ENCODE measurements at regions not wholly inside any gene's neighbourhood (a gene's known extent, or its start where the extent isn't known, plus 50 kb on each side); places are given as distances from the start of the nearest gene placed in this dataset.

DNA sequence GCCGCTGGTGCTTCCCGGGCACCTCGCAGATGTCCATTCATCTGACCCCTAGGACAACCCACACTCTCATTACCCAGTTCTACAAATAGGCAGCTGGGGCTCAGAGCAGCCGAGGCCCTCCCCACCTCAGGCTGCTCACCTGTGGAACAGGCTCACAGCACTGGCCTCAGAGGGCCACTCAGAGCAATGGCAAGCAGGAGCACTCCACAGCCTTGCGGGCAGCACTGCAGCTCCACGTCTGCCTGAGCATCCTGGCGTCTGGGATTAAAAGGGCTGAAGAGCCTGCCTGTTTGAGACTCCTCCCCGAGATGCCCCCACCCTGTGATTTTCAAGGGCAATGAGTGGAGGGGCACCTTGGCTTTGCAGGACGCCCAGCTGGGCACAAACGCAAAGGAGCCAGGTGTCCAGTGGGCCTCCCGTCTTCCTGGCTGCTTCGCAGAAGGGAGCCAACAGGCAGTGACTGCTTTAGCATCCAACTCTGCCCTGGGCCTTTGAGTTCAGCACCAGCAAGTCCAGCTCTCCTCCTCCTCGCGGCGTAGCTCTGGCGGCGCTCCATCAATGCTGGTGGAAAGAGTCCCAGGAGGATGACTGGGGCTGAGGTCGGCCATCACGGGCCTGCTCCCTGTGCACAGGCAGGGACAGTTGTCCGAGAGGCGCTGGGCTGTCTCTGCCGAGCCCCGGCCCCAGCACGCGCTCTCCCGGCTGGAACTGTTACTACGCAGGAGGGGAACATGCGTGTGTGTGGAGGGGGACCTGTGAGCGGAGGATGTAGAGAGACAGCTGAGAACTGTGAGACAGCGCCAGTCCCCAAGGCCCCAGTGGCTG is 297.2 kb downstream of the NDUFA10 start:
- Histone ChIP-seq H3K27me3 (ENCODE audit: control insufficient read depth, insufficient read depth, low read length, poor library complexity, severe bottlenecking) (no peaks in the 10 kb centered on the region), H3K27ac (ENCODE audit: insufficient read depth, low read depth, low read length, poor library complexity, severe bottlenecking) (no peak overlapping the region), H3K9me3 (ENCODE audit: control insufficient read depth, low read length) (no peaks in the 10 kb centered on the region), H3K36me3 (ENCODE audit: control insufficient read depth, insufficient read depth, low read length) (no peaks in the 10 kb centered on the region), H3K4me3 (ENCODE audit: insufficient read depth, low read depth, low read length) (no peak overlapping the region), H3K4me1 (ENCODE audit: control insufficient read depth, insufficient read depth, low read length) (no peaks in the 10 kb centered on the region)
- 92 to 93% methylated on average over 30 of the region's 30 CpGs for WGBS, 2 experiments

GRCh38 chr2:239727182-239727775 is 297.9 kb downstream of the NDUFA10 start:
- H3K36me3 ChIP-seq (ENCODE audit: control insufficient read depth, insufficient read depth, low read length): no peaks in the 10 kb centered on the region
- H3K9me3 ChIP-seq (ENCODE audit: control insufficient read depth, low read length): no peaks in the 10 kb centered on the region
- H3K4me1 ChIP-seq (ENCODE audit: control insufficient read depth, insufficient read depth, low read length): no peaks in the 10 kb centered on the region
- no peak overlapping the region for H3K4me3 ChIP-seq (ENCODE audit: insufficient read depth, low read depth, low read length)
- H3K27me3 ChIP-seq (ENCODE audit: control insufficient read depth, insufficient read depth, low read length, poor library complexity, severe bottlenecking): no peaks in the 10 kb centered on the region
- no peak overlapping the region for H3K27ac ChIP-seq (ENCODE audit: insufficient read depth, low read depth, low read length, poor library complexity, severe bottlenecking)
- WGBS, 2 experiments: 90 to 92% methylated on average over 16 of the region's 16 CpGs

- no peaks in the 10 kb centered on the region for H3K27me3 ChIP-seq (ENCODE audit: control insufficient read depth, insufficient read depth, low read length, poor library complexity, severe bottlenecking)
- no peak overlapping the region for H3K4me3 ChIP-seq (ENCODE audit: insufficient read depth, low read depth, low read length)
- no peaks in the 10 kb centered on the region for H3K4me1 ChIP-seq (ENCODE audit: control insufficient read depth, insufficient read depth, low read length)
- H3K9me3 ChIP-seq (ENCODE audit: control insufficient read depth, low read length): no peaks in the 10 kb centered on the region
- no peaks in the 10 kb centered on the region for H3K36me3 ChIP-seq (ENCODE audit: control insufficient read depth, insufficient read depth, low read length)
- 92% methylated on average over 13 of the region's 13 CpGs for WGBS, 2 experiments
- H3K27ac ChIP-seq (ENCODE audit: insufficient read depth, low read depth, low read length, poor library complexity, severe bottlenecking): no peak overlapping the region
Measured at GRCh38 chr2:239726631-239727181, 298.4 kb downstream of the NDUFA10 start.

GRCh38 chr2:239726091-239726591 is 299.0 kb downstream of the NDUFA10 start:
- Histone ChIP-seq H3K27me3 (ENCODE audit: control insufficient read depth, insufficient read depth, low read length, poor library complexity, severe bottlenecking) (no peaks in the 10 kb centered on the region), H3K9me3 (ENCODE audit: control insufficient read depth, low read length) (no peaks in the 10 kb centered on the region), H3K36me3 (ENCODE audit: control insufficient read depth, insufficient read depth, low read length) (no peaks in the 10 kb centered on the region), H3K4me3 (ENCODE audit: insufficient read depth, low read depth, low read length) (no peak overlapping the region), H3K4me1 (ENCODE audit: control insufficient read depth, insufficient read depth, low read length) (no peaks in the 10 kb centered on the region), H3K27ac (ENCODE audit: insufficient read depth, low read depth, low read length, poor library complexity, severe bottlenecking) (no peak overlapping the region)
- 88 to 89% methylated on average over 18 of the region's 18 CpGs for WGBS, 2 experiments

DNA sequence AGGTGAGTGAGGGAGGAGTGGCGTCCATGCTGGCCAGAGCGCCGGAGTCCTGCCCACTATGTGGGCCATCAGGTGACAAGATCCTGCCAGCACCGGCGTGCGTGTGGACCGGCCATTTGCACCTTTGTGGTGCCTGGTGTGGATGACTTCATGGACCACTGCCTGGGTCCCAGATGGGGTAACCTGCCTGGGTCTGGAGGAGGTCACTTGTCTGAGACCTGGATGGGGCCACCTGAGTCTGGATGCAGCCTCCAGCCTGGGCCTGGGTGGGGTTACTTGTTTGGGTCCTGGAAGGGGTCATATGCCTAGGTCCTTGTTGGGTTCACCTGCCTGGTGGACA is 299.6 kb downstream of the NDUFA10 start:
- H3K27ac ChIP-seq (ENCODE audit: insufficient read depth, low read depth, low read length, poor library complexity, severe bottlenecking): no peak overlapping the region
- H3K9me3 ChIP-seq (ENCODE audit: control insufficient read depth, low read length): no peaks in the 10 kb centered on the region
- no peak overlapping the region for H3K4me3 ChIP-seq (ENCODE audit: insufficient read depth, low read depth, low read length)
- no peaks in the 10 kb centered on the region for H3K4me1 ChIP-seq (ENCODE audit: control insufficient read depth, insufficient read depth, low read length)
- H3K36me3 ChIP-seq (ENCODE audit: control insufficient read depth, insufficient read depth, low read length): no peaks in the 10 kb centered on the region
- no peaks in the 10 kb centered on the region for H3K27me3 ChIP-seq (ENCODE audit: control insufficient read depth, insufficient read depth, low read length, poor library complexity, severe bottlenecking)
- 91 to 97% methylated on average over 7 of the region's 7 CpGs for WGBS, 2 experiments

- Histone ChIP-seq H3K36me3 (ENCODE audit: control insufficient read depth, insufficient read depth, low read length) (no peaks in the 10 kb centered on the region), H3K27me3 (ENCODE audit: control insufficient read depth, insufficient read depth, low read length, poor library complexity, severe bottlenecking) (no peaks in the 10 kb centered on the region), H3K4me1 (ENCODE audit: control insufficient read depth, insufficient read depth, low read length) (no peaks in the 10 kb centered on the region), H3K9me3 (ENCODE audit: control insufficient read depth, low read length) (no peaks in the 10 kb centered on the region), H3K4me3 (ENCODE audit: insufficient read depth, low read depth, low read length) (no peak overlapping the region), H3K27ac (ENCODE audit: insufficient read depth, low read depth, low read length, poor library complexity, severe bottlenecking) (no peak overlapping the region)
- 88 to 89% methylated on average over 14 of the region's 14 CpGs for WGBS, 2 experiments
Measured at GRCh38 chr2:239724851-239725550, 300.1 kb downstream of the NDUFA10 start.

DNA sequence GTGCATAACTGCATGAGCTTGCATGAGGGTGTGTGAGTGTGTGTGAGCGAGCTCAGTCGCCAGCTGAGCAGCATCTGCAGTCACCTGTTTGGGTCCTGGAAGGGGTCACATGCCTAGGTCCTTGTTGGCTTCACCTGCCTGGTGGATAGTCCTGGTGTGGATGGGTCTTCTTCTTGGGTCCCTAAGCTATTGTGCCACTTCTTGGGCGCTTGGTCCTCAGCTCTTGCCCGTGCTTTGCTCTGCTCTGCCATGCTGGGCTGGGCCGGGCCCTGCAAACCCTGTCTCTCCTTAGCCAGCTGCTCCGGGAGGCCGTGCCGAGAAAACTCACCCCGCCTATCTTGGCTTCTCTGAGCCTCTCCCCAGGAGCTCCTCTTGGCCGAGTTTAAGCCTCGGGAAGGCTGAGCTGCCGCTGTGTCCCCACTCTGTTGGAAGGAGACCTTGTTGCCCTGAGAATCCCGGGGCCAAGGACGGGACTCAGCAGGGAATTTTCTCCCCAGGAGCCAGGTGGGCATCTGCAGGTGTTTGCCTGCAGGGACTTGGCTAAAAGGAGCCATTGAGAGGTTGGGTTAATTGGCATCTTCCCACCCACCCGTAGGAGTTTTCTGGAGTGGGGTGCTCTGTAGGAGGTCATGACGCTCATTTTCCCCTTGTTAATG is 300.8 kb downstream of the NDUFA10 start:
- WGBS, 2 experiments: 86 to 88% methylated on average over 16 of the region's 16 CpGs
- Histone ChIP-seq H3K27ac (ENCODE audit: insufficient read depth, low read depth, low read length, poor library complexity, severe bottlenecking) (no peak overlapping the region), H3K27me3 (ENCODE audit: control insufficient read depth, insufficient read depth, low read length, poor library complexity, severe bottlenecking) (no peaks in the 10 kb centered on the region), H3K4me3 (ENCODE audit: insufficient read depth, low read depth, low read length) (no peak overlapping the region), H3K9me3 (ENCODE audit: control insufficient read depth, low read length) (no peaks in the 10 kb centered on the region), H3K36me3 (ENCODE audit: control insufficient read depth, insufficient read depth, low read length) (no peaks in the 10 kb centered on the region), H3K4me1 (ENCODE audit: control insufficient read depth, insufficient read depth, low read length) (no peaks in the 10 kb centered on the region)

- Histone ChIP-seq H3K9me3 (ENCODE audit: control insufficient read depth, low read length) (no peaks in the 10 kb centered on the region), H3K4me3 (ENCODE audit: insufficient read depth, low read depth, low read length) (no peak overlapping the region), H3K36me3 (ENCODE audit: control insufficient read depth, insufficient read depth, low read length) (no peaks in the 10 kb centered on the region), H3K4me1 (ENCODE audit: control insufficient read depth, insufficient read depth, low read length) (no peaks in the 10 kb centered on the region), H3K27me3 (ENCODE audit: control insufficient read depth, insufficient read depth, low read length, poor library complexity, severe bottlenecking) (no peaks in the 10 kb centered on the region), H3K27ac (ENCODE audit: insufficient read depth, low read depth, low read length, poor library complexity, severe bottlenecking) (no peak overlapping the region)
- 92 to 94% methylated on average over 9 of the region's 9 CpGs for WGBS, 2 experiments
Measured at GRCh38 chr2:239723486-239724193, 301.5 kb downstream of the NDUFA10 start.

DNA sequence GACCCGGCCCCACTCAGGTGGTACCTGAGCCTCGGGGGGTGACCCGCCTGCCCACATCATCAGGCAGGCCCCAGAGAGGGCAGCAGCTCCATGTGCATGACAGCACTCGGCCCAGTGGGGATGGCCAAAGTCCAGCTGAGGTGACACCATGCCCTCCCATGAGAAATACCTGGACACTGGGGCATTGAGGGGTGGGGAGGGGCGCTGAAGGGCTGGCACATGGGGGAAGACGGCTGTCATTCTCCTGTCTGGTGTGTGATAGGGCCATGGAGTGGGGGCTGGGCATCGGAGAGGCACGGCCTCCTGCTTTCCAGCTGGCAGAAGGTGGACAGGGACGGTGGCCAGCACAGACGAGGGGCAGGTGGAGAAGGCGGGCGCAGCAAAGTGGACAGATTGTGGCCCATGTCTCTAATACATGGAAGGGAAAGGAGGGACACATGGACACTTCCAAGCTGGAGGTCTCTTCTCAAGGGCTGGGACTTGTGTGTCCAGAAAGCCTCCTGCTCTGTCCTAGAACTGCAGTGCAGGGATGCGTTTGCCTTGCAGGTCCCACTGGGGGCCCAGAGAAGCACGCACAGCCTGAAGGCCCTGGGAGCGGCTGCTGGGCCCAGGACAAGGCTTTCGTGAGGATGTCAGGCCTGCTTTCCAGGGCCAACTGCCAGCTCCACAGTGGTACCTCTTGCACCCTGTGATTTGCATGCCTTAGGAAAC is 302.2 kb downstream of the NDUFA10 start:
- Histone ChIP-seq H3K27ac (ENCODE audit: insufficient read depth, low read depth, low read length, poor library complexity, severe bottlenecking) (no peak overlapping the region), H3K4me3 (ENCODE audit: insufficient read depth, low read depth, low read length) (no peak overlapping the region), H3K36me3 (ENCODE audit: control insufficient read depth, insufficient read depth, low read length) (no peaks in the 10 kb centered on the region), H3K4me1 (ENCODE audit: control insufficient read depth, insufficient read depth, low read length) (no peaks in the 10 kb centered on the region), H3K9me3 (ENCODE audit: control insufficient read depth, low read length) (no peaks in the 10 kb centered on the region), H3K27me3 (ENCODE audit: control insufficient read depth, insufficient read depth, low read length, poor library complexity, severe bottlenecking) (no peaks in the 10 kb centered on the region)
- 95% methylated on average over 16 of the region's 16 CpGs for WGBS, 2 experiments
